ENCODE measurements at regions not wholly inside any gene's neighbourhood (a gene's known extent, or its start where the extent isn't known, plus 50 kb on each side); places are given as distances from the start of the nearest gene placed in this dataset.

DNA sequence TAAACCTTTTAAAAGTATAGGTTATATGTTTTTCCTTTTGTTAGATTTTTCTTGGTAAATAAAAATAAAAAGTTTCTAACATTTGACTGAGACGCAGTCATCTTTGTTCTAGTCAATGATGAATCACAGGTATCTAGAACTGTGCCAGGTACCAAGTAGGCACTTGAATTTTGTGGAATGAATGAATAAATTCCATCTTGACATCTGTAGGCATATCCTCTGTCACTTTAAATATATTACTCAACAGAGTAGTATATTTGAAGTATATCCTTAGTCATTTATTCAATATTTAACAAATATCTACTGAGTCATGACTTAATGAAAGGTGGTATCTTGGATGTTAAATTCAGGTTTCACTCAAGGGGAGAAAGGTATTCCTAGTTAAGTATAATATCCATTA is 828.4 kb downstream of the TUSC7 start:
- TF ChIP-seq, protein P1, sequence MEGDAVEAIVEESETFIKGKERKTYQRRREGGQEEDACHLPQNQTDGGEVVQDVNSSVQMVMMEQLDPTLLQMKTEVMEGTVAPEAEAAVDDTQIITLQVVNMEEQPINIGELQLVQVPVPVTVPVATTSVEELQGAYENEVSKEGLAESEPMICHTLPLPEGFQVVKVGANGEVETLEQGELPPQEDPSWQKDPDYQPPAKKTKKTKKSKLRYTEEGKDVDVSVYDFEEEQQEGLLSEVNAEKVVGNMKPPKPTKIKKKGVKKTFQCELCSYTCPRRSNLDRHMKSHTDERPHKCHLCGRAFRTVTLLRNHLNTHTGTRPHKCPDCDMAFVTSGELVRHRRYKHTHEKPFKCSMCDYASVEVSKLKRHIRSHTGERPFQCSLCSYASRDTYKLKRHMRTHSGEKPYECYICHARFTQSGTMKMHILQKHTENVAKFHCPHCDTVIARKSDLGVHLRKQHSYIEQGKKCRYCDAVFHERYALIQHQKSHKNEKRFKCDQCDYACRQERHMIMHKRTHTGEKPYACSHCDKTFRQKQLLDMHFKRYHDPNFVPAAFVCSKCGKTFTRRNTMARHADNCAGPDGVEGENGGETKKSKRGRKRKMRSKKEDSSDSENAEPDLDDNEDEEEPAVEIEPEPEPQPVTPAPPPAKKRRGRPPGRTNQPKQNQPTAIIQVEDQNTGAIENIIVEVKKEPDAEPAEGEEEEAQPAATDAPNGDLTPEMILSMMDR (IDR thresholded peaks at IDR 0.05): no peak
- TF ChIP-seq POLR2A (IDR thresholded peaks at IDR 0.05): no peak
